GM19452 (cell line): ENCODE measurements at regions not wholly inside any gene's neighbourhood (a gene's known extent, or its start where the extent isn't known, plus 50 kb on each side); places are given as distances from the start of the nearest gene placed in this dataset.

Experiments
- ATAC-seq: cut with Tn5 transposase; IDR thresholded peaks from one replicate; pipeline ENCODE4 v1.9.1; 2021; ENCODE audit not compliant: unreplicated experiment

DNA sequence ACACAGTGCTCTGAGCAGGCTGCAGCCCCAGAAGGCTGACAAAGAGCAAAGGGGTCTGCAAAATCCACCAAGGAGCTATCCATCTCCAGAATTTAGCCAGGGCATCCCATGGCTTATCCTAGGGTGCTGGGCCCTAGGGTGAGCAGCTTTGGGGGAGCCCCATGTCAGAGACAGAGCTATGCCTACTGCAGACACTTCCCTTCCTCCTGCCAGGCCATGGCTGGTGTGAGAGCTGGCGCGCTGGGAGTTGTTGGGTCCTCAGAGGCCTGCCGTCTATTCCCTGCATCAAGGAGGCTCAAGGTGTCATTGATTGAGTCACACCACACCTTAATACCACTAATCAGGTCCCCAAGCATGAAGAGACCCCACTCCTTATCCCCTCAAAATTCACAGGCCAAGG, 85.3 kb upstream of the TP53I11 start:
- no peak for ATAC-seq

GRCh38 chr11:45036733-45037132, 86.0 kb upstream of the TP53I11 start:
- ATAC-seq, result no peak

DNA sequence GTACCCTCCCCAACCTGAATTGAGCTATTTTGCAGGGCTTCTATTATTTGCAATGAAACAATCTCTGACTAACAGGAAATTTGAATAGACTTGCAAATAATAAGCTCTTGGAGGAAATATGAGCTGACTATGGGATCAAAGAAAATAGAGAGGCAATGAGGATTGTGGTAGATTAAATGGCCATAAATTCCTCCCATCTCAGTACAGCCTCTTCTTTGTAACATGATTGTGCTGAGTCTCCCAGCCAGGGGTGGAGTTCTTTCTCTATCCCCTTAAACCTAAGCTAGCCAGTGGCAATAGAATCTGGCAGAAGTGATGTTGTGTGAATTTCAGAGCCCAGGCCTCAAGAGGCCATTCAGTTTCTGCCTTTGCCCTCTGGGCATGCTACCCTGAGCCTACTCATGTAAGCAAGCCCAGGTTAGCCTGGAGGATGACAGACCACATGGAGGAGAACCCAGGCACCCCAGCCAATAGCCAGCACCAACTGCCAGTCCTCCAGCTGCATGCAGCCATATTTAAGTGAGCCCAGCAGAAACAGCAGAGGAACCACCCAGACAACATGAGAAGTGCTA, 86.8 kb upstream of the TP53I11 start:
- no peak for ATAC-seq

DNA sequence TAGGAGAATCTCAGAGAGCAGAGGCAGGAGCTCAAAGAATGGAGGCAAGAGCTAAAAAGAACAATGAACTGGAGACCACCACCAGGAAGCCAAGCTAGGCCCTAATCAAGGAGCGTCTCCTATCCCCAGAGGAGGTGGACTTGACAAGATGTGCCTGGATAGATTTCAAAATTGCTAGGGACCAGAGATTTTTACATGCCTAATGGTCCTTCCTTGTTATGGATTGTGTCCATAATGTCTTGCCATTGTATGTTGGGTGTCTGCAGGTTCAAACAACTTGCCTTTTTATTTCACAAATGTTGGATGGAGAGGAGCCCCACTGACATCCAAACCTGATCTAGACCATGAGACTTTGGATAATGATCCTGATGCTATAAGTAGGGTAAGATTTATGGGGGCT, 88.2 kb upstream of the TP53I11 start:
- no peak for ATAC-seq

DNA sequence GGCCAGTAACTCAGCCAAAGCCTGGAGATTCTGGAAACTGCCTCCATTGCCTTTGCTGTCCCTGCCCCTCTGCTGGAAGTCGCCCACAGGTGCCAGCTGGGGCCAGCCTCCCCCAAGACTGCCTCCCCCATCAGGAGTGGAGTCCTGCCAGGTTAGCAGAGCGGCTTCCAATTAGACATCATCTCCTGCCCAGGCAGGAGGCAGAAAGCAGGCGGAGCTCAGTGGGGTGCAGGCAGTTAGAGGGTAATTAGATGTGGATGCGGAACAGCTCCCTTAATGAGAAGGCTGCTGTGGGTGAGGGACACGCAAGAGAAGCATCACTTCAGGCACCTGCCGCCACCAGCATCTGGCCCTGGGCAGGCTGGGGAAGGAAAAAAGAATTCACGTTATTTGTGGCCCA, 90.9 kb upstream of the TP53I11 start:
- no peak for ATAC-seq

DNA sequence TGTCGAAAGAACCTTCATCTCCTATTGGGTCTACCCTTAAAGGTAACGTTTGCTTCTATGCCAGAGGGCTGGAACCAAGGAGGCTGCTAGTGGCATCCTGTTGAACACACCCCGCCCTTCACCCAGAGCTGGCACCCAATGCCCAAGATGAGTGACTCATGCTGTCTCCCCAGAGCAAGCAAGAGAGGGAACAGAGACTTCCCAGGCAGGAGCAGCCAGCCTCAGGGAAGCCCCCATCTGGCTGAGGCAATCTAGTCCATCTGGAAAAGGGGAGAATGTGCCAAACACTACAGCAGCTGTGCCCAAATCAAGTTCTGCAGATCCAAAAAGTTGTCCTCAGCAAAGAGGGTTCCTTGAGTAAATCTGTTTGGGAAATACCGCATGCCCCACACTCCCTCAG, 91.9 kb upstream of the TP53I11 start:
- no peak for ATAC-seq

- ATAC-seq, result no peak
Measured at GRCh38 chr11:45043755-45044475, 93.2 kb upstream of the TP53I11 start.

DNA sequence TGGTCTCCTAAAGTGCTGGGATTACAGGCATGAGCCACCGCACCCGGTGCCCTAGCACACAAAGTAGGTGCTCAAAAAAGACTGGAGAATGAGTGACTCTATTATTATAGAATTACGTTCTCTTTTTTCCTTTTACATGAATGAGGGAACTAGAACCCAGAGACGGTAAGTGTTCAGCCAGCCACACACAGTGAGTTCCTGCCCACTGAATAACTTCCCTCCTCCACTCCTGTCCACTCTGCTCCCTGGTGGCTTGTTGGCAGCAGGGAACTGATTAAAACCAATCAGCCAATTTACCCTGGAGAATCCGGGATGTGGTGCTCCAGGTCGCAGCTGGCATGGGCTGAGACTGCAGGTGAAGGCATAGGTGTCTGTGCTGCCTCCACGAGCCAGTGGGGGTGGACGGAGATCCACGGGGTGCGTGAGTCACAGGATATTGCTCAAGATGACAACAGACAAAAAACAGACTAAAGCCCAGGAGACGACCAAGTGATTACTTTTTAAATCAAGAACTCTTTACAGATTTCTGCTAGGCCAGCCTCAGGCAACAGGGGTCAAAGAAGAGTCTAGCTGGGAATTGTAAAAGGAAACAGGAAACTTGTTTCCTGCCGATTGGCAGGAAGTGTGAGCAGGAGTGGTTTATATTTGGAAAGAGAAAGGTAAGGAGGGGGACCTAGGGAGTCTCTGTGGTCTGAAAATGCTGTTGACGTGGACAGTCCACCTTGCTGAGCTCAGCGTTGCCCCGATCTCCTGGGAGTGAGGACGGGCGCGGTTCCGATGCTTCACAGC, 95.2 kb upstream of the TP53I11 start:
- ATAC-seq, result no peak

DNA sequence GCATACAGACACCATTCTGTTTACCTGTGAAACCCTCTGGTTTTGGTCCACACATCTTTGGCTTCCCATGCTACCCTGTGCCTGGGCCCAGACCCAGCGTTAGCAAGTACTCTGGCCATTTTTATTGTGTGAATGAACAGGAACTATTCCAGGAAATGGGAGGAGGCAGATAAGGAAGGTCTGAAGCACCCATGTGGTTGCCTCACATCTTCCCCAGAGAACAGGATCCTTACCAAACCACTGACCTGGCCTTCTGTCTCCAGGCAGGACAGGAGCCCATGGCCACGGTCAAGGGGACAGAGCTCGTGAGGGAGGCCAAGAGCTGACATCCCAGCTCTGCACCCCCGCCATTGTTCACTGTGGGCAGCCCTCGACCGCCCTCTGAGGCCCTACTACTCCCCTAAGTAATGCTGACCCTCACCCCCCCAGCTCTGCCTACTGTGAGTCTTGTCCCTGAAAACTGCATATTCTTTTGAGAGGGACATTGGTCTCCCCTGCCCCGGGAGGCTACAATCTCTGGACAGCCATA, 97.7 kb upstream of the TP53I11 start:
- ATAC-seq, result no peak

GRCh38 chr11:45048870-45049691, 97.4 kb upstream of the PRDM11 start:
- no peak for ATAC-seq

DNA sequence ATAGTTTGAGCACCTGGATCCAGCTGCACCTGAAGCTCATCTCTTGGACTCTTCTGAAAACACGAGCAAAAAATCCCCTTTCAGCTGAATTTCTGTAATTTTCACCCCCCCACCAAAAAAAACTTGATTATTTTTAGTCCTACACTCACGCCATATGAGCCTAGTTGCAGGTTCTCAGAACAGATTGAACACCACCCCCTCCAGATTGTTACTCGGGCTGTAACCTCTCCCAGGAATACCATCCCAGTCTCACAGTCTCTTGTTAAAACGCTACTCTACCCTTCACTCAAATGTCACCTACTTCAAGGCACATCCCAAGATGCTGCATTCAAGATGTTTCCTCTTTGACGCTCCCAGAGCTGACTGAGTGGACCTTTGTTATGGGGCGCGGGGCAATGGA, 96.3 kb upstream of the PRDM11 start:
- no peak for ATAC-seq

DNA sequence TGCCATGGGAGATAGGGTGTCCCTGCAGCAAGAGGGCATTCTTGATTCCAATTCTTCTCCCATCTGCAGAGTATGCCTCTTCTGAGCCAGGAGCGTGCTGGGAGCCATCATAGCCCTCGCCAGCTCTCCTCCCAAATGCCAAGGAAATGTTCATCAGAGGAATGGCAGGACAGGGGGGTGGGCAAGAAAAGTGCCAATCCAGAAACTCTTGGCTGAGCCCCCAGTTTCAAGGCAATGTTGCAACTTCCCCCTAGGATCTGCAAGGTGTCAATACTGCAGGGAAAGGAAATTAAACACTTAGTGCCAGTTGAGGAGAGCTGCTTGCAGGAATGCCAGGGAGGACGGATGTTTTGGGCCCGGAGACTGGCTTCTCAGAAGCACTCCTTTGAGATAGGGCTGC, 94.8 kb upstream of the PRDM11 start:
- no peak for ATAC-seq

DNA sequence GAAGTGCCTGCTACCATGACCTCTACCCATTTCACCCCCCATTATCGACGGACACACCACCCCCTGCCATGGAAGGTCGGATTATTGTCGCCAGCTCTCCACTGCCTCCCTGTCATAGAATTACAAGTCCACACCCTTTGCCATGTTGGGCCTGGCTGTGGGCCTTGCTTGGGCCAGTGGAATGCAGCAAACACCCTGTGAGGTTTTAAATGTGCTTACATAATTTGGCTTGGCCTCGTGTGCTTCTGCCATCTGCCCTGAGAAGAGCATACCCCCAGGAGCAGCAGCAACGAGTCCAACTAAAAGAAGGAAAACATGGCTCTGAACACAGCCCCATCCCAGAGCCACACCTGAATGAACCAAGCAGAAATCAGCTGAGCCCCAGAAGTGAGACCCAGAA, 94.1 kb upstream of the PRDM11 start:
- no peak for ATAC-seq

- ATAC-seq, result no peak
Measured at GRCh38 chr11:45053736-45054446, 92.5 kb upstream of the PRDM11 start.

- ATAC-seq, result no peak
Measured at GRCh38 chr11:45054956-45055355, 91.5 kb upstream of the PRDM11 start.

DNA sequence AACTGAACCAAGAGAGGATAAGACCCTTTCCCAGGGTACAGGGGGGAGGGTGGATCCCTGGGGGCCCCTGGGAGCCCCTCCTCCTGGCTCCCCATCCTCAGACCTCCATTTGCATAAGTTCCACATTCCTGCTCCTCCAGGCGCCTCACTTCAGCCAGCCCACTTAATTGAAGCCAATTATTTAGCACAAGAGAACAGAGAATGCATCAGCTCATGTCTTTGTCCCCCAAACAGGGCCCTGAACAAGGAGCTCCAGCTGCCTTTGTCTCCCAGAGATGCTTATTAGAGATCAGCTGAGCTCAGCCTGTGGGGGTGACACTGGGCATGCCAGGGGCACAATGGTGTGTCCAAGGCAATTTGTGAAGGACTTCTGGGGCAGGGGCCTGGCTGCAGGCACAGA, 89.9 kb upstream of the PRDM11 start:
- ATAC-seq, result no peak

DNA sequence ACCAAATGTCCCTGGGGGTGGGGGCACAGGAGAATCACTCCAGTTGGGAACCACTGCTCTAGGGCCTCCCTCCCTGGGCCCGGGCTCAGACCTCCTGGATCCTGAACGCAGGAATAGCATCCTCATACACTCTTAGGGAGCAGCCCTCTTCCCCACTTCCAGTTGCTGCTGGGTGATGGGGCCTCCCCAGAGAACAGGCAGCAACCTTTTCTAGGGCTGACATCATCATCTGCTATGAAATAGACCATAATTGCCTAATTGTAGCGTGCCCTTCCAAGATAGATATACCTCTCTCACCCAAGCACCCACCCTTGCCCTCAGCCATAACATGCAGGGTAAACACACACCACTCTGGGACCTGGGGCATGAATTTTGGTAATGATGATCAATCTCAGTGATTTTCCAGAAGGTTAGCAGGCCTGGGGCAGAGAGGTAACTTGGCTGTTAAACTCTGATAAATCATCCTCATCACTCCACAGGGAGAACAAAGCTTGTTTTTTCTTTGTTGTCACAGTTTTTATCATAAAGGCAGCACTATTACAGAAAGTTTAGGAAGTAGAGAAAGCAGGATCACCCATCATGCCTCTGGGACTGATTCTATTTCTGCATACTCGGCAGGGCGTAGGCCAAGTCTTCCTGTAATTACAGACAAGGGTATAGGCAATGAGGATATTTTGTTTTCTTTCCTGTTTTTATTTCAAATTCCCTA, 88.3 kb upstream of the PRDM11 start:
- ATAC-seq, result no peak

DNA sequence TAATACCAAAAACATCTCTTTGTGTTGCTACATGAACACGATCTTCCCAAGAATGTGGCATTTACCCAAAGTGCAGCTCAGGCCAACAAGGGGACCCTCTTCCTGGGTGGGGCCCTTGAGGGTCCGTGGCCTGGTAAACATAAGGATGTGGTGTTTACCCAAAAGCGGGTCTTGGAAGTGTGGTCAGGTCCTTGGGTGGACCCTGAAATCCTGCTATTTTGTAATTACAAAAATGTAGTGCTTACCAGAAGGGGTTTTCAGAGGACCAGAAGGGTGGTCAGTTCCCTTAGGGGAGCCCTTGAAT, 87.8 kb upstream of the PRDM11 start:
- ATAC-seq, result no peak

- ATAC-seq, result no peak
Measured at GRCh38 chr11:45060707-45061106, 85.7 kb upstream of the PRDM11 start.

DNA sequence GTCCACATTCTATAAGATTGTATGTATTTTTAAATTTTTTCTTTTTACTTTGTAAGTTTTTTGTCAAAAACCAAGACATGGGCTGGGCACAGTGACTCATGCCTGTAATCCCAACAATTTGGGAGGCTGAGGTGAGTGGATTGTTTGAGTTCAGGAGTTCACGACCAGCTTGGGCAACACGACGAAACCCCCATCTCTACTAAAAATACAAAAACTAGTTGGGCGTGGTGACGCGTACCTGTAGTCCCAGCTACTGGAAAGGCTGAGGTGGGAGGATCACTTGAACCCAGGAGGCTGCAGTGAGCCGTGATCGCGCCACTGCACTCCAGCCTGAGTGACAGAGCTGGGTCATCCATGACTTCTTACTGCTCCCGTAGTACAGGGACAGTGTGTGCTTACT, 84.8 kb upstream of the PRDM11 start:
- ATAC-seq, result no peak
